Neural progenitor cell (in vitro differentiated cells): ENCODE measurements at regions not wholly inside any gene's neighbourhood (a gene's known extent, or its start where the extent isn't known, plus 50 kb on each side); places are given as distances from the start of the nearest gene placed in this dataset.

ENCODE experiments used
- DNase-seq: peaks from one replicate; pipeline ENCODE4 v3.0.0-alpha.2; 2016; ENCODE audit warnings: low spot score
- H2AFZ ChIP-seq: fragments of 200-600 bp; sonication (generic); replicated peaks from 2 replicates; pipeline ENCODE4 v1.6.1; 2016; ENCODE audit warnings: antibody characterized with exemption
- H3F3A ChIP-seq: fragments of 200-600 bp; sonication (generic); 2 replicates; pipeline ENCODE4 v1.6.1; 2016; ENCODE audit warnings: antibody characterized with exemption, low read depth
- H3K27ac ChIP-seq: fragments of 200-600 bp; sonication (generic); 2 replicates; pipeline ENCODE4 v1.5.1; 2016; ENCODE audit warnings: mild to moderate bottlenecking
- H3K27me3 ChIP-seq: fragments of 200-600 bp; sonication (generic); 2 replicates; pipeline ENCODE4 v1.6.1; 2016; ENCODE audit warnings: mild to moderate bottlenecking, moderate library complexity
- H3K36me3 ChIP-seq: fragments of 200-600 bp; sonication (generic); 2 replicates; pipeline ENCODE4 v1.5.1; 2016
- H3K4me1 ChIP-seq: fragments of 200-600 bp; sonication (generic); 2 replicates; pipeline ENCODE4 v1.6.1; 2016; ENCODE audit warnings: mixed run types
- H3K4me2 ChIP-seq: fragments of 200-600 bp; sonication (generic); 2 replicates; pipeline ENCODE4 v1.6.1; 2016
- H3K4me3 ChIP-seq: fragments of 200-600 bp; sonication (generic); 2 replicates; pipeline ENCODE4 v1.5.1; 2016
- H3K79me2 ChIP-seq: fragments of 200-600 bp; sonication (generic); 2 replicates; pipeline ENCODE4 v1.6.1; 2016; ENCODE audit warnings: low read depth
- H3K9ac ChIP-seq: fragments of 200-600 bp; sonication (generic); 2 replicates; pipeline ENCODE4 v1.6.1; 2016
- H3K9me3 ChIP-seq: fragments of 200-600 bp; sonication (generic); 2 replicates; pipeline ENCODE4 v1.5.1; 2016; ENCODE audit warnings: low read depth
- H4K20me1 ChIP-seq: fragments of 200-600 bp; sonication (generic); 2 replicates; pipeline ENCODE4 v1.6.1; 2016; ENCODE audit warnings: low read depth
- H3K27ac Mint-ChIP-seq: 3 replicates; pipeline ENCODE4 v1.8.0; 2021; ENCODE audit warnings: mixed read lengths
- H3K27me3 Mint-ChIP-seq: 2 replicates; pipeline ENCODE4 v1.8.0; 2022; ENCODE audit warnings: low read depth, mild to moderate bottlenecking, inconsistent platforms, moderate library complexity, mixed read lengths; ENCODE audit not compliant: insufficient read depth
- H3K36me3 Mint-ChIP-seq: 3 replicates; pipeline ENCODE4 v1.8.0; 2021; ENCODE audit warnings: mixed read lengths
- H3K4me1 Mint-ChIP-seq: 3 replicates; pipeline ENCODE4 v1.8.0; 2021; ENCODE audit warnings: mixed read lengths
- H3K4me3 Mint-ChIP-seq: 3 replicates; pipeline ENCODE4 v1.8.0; 2021; ENCODE audit warnings: mild to moderate bottlenecking, moderate library complexity, mixed read lengths
- H3K9me3 Mint-ChIP-seq: 3 replicates; pipeline ENCODE4 v1.8.0; 2020; ENCODE audit warnings: mixed read lengths
- CTCF ChIP-seq: fragments of 200-600 bp; sonication (generic); IDR thresholded peaks from 2 replicates; pipeline ENCODE4 v1.5.1; 2017; ENCODE audit warnings: antibody characterized with exemption, mild to moderate bottlenecking
- EZH2 ChIP-seq: fragments of 200-600 bp; sonication (generic); IDR thresholded peaks from 2 replicates; pipeline ENCODE4 v1.6.1; 2017; ENCODE audit warnings: antibody characterized with exemption, mild to moderate bottlenecking, moderate library complexity
- EZH2phosphoT487 ChIP-seq: fragments of 200-600 bp; sonication (generic); IDR thresholded peaks from 2 replicates; pipeline ENCODE4 v1.6.1; 2017; ENCODE audit warnings: antibody characterized with exemption

DNA sequence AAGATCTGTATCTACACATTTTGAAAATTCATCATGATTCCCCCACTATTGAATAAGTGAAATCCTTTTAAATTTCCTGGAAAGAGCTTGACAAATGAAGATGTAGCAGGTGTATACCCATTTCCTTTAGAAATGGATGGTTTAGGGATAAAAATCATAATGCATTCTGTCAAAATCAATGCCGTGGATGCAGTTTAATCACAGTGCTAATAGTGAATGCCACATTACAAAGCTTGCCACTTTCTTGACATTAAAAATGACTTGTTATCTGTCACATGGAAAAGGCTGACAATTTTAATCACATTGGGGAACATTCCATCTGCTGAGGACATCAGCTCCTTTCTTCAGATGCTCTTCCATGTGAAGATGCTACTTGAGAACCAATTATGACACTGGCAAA is 229.6 kb downstream of the GPAM start:
- Mint-ChIP-seq H3K4me3 (no peak overlapping the region), H3K36me3 (no peaks in the 10 kb centered on the region), H3K27me3 (peaks cover 8% of the 10 kb centered on the region), H3K27ac (no peak overlapping the region), H3K9me3 (peaks cover 20% of the 10 kb centered on the region), H3K4me1 (no peaks in the 10 kb centered on the region)
- H2AFZ ChIP-seq: no peak overlapping the region
- no peak overlapping the region for H3K9ac ChIP-seq
- no peaks in the 10 kb centered on the region for H3K79me2 ChIP-seq
- no peaks in the 10 kb centered on the region for H3K4me1 ChIP-seq
- DNase-seq: no peak
- no peak for TF ChIP-seq CTCF
- no peak for TF ChIP-seq EZH2phosphoT487
- TF ChIP-seq EZH2: no peak
- H3K9me3 ChIP-seq: no peaks in the 10 kb centered on the region
- no peak overlapping the region for H3K4me2 ChIP-seq
- no peak overlapping the region for H3K27ac ChIP-seq
- H4K20me1 ChIP-seq: no peaks in the 10 kb centered on the region
- H3K27me3 ChIP-seq: no peaks in the 10 kb centered on the region
- no peaks in the 10 kb centered on the region for H3K36me3 ChIP-seq
- H3K4me3 ChIP-seq: no peak overlapping the region
- no peaks in the 10 kb centered on the region for H3F3A ChIP-seq

- no peak overlapping the region for H3K27ac Mint-ChIP-seq
- no peak overlapping the region for H3K27ac ChIP-seq
- no peaks in the 10 kb centered on the region for H3K36me3 ChIP-seq
- no peaks in the 10 kb centered on the region for H3K79me2 ChIP-seq
- no peak overlapping the region for H3K9ac ChIP-seq
- peaks cover 8% of the 10 kb centered on the region for H3K27me3 Mint-ChIP-seq
- H3K4me3 Mint-ChIP-seq: no peak overlapping the region
- H2AFZ ChIP-seq: no peak overlapping the region
- no peaks in the 10 kb centered on the region for H3K9me3 ChIP-seq
- H4K20me1 ChIP-seq: no peaks in the 10 kb centered on the region
- no peak for DNase-seq
- no peaks in the 10 kb centered on the region for H3K27me3 ChIP-seq
- TF ChIP-seq CTCF (no peak), EZH2 (no peak), EZH2phosphoT487 (no peak)
- H3K4me2 ChIP-seq: no peak overlapping the region
- no peaks in the 10 kb centered on the region for H3K4me1 ChIP-seq
- H3F3A ChIP-seq: no peaks in the 10 kb centered on the region
- H3K4me1 Mint-ChIP-seq: no peaks in the 10 kb centered on the region
- H3K36me3 Mint-ChIP-seq: no peaks in the 10 kb centered on the region
- H3K9me3 Mint-ChIP-seq: peaks cover 20% of the 10 kb centered on the region
- H3K4me3 ChIP-seq: no peak overlapping the region
Observed at GRCh38 chr10:111954386-111954785, 229.2 kb downstream of the GPAM start.

- peaks cover 8% of the 10 kb centered on the region for H3K27me3 Mint-ChIP-seq
- Histone ChIP-seq H3K79me2 (no peaks in the 10 kb centered on the region), H3K9me3 (no peaks in the 10 kb centered on the region), H2AFZ (no peak overlapping the region), H3K36me3 (no peaks in the 10 kb centered on the region), H4K20me1 (no peaks in the 10 kb centered on the region), H3K4me3 (no peak overlapping the region), H3F3A (no peaks in the 10 kb centered on the region), H3K27ac (no peak overlapping the region), H3K27me3 (no peaks in the 10 kb centered on the region), H3K9ac (no peak overlapping the region), H3K4me2 (no peak overlapping the region), H3K4me1 (no peaks in the 10 kb centered on the region)
- H3K36me3 Mint-ChIP-seq: no peaks in the 10 kb centered on the region
- no peak for TF ChIP-seq EZH2phosphoT487
- no peak for TF ChIP-seq CTCF
- no peak for TF ChIP-seq EZH2
- H3K4me3 Mint-ChIP-seq: no peak overlapping the region
- no peaks in the 10 kb centered on the region for H3K4me1 Mint-ChIP-seq
- no peak overlapping the region for H3K27ac Mint-ChIP-seq
- H3K9me3 Mint-ChIP-seq: peaks cover 20% of the 10 kb centered on the region
- DNase-seq: no peak
Observed at GRCh38 chr10:111956841-111957240, 226.7 kb downstream of the GPAM start.

- H3K9me3 ChIP-seq: no peaks in the 10 kb centered on the region
Observed at GRCh38 chr10:111962951-111963350, 220.6 kb downstream of the GPAM start.

More at GRCh38 chr10:111962951-111963350, 220.6 kb downstream of the GPAM start:
- Mint-ChIP-seq H3K27me3 (no peaks in the 10 kb centered on the region), H3K4me3 (no peak overlapping the region), H3K9me3 (peaks cover 5% of the 10 kb centered on the region), H3K4me1 (peaks cover 9% of the 10 kb centered on the region), H3K27ac (no peak overlapping the region), H3K36me3 (no peaks in the 10 kb centered on the region)
- Histone ChIP-seq H3K27ac (no peak overlapping the region), H3F3A (no peaks in the 10 kb centered on the region), H2AFZ (no peak overlapping the region), H3K4me1 (no peaks in the 10 kb centered on the region), H3K79me2 (no peaks in the 10 kb centered on the region), H3K36me3 (no peaks in the 10 kb centered on the region), H3K4me3 (no peak overlapping the region), H4K20me1 (no peaks in the 10 kb centered on the region), H3K4me2 (no peak overlapping the region), H3K9ac (no peak overlapping the region), H3K27me3 (no peaks in the 10 kb centered on the region)
- DNase-seq: no peak
- TF ChIP-seq EZH2 (no peak), EZH2phosphoT487 (no peak)
